ENCODE measurements at regions not wholly inside any gene's neighbourhood (a gene's known extent, or its start where the extent isn't known, plus 50 kb on each side); places are given as distances from the start of the nearest gene placed in this dataset.
A peak's percentile ranks its signal among the peaks of the same experiment; 100 is the strongest.

DNA sequence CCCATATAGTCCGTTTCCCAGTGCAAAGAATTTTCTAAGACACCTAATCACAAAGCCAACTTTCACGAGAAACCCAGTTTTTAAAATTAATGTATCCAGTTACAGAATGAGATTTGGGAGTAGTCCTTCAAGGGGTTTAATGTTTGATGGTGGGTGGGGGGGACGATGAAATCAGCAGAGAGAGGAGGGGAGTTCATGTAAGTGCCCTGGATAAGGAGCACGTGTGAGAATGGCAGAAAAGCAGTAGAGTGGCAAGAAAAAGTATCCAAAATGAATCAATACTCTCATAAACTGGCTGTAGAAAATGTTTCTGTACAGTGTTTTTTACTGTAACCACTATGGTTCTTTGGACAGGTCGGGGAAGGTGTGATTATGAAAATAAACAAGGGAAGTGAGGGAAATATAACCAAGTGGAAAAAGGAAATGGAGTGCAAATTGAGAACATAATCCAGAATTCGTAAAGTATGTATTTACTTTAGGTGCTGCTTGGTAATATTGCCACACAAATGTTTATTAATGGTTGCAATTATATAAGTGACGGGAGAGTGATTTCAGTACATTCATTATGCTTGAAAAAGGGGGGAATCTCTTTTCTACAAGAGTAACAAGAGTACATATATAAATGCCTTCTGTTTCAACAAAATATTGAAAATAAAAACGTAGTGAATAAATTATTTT, 118.7 kb upstream of the RRP15 start:
- no peak for TF ChIP-seq POLR2A (IDR thresholded peaks at IDR 0.05)
- TF ChIP-seq, protein P1, sequence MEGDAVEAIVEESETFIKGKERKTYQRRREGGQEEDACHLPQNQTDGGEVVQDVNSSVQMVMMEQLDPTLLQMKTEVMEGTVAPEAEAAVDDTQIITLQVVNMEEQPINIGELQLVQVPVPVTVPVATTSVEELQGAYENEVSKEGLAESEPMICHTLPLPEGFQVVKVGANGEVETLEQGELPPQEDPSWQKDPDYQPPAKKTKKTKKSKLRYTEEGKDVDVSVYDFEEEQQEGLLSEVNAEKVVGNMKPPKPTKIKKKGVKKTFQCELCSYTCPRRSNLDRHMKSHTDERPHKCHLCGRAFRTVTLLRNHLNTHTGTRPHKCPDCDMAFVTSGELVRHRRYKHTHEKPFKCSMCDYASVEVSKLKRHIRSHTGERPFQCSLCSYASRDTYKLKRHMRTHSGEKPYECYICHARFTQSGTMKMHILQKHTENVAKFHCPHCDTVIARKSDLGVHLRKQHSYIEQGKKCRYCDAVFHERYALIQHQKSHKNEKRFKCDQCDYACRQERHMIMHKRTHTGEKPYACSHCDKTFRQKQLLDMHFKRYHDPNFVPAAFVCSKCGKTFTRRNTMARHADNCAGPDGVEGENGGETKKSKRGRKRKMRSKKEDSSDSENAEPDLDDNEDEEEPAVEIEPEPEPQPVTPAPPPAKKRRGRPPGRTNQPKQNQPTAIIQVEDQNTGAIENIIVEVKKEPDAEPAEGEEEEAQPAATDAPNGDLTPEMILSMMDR (IDR thresholded peaks at IDR 0.05), result no peak
- ATAC-seq, result no peak

DNA sequence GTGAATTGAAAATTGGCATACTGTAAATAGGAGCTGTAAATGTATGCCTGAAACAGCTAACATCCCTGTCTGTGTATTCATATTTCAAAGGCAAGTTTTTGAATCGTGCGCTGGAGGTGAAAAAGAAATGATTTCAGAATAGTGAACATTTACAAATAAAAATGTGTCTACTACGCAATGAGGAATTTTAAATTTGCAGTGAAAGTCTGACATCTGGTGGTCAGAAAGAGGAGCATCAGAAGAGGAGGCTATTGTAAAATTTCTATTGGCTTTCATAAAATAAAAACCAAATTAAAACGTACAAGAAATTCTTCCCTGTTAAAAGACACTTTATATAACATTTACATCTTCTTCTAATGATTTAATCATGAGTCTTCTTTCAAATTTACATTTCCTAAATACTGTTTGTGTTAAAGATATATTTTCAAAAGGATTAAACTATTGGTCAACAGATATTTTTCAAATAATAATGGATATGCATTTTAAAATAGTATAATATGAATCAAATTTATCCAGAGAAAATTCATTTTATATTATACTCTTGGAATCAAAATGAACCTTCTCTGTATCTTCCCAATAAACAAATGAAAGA, 113.7 kb upstream of the RRP15 start:
- H3K4me3 ChIP-seq, result no peak overlapping the region
- TF ChIP-seq POLR2A (IDR thresholded peaks at IDR 0.05), result no peak
- TF ChIP-seq, protein P1 (IDR thresholded peaks at IDR 0.05), result peak; percentile 46 to 86 (median 83)
- no peaks in the 10 kb centered on the region for H3K4me1 ChIP-seq
- 3% methylated on average over 4 of the region's 4 CpGs for WGBS (ENCODE audit: insufficient coverage, low coverage, low lambda C conversion rate, missing lambda C conversion rate)
- peak in 3 of 4 donors; percentile 51 to 62 (median 52) for ATAC-seq
- intact Hi-C loops (cut with DNase I), result no loop called here
- H3K36me3 ChIP-seq, result no peaks in the 10 kb centered on the region
- no peak overlapping the region for H3K27ac ChIP-seq
- peaks cover 0 to 11% of the 10 kb centered on the region in 2 donors for H3K27me3 ChIP-seq
- no peaks in the 10 kb centered on the region for H3K9me3 ChIP-seq
- DNase-seq, result no peak

More for the DNA sequence above, 118.7 kb upstream of the RRP15 start:
- 12% methylated on average over 8 of the region's 8 CpGs for WGBS (ENCODE audit: insufficient coverage, low coverage, low lambda C conversion rate, missing lambda C conversion rate)
- intact Hi-C loops (cut with DNase I), result no loop called here
- H3K27me3 ChIP-seq, result peaks cover 0 to 38% of the 10 kb centered on the region in 2 donors
- no peaks in the 10 kb centered on the region for H3K36me3 ChIP-seq
- H3K27ac ChIP-seq, result no peak overlapping the region
- no peaks in the 10 kb centered on the region for H3K9me3 ChIP-seq
- DNase-seq, result no peak
- H3K4me3 ChIP-seq, result no peak overlapping the region
- peaks cover 0 to 20% (median 0%) of the 10 kb centered on the region in 4 donors for H3K4me1 ChIP-seq

DNA sequence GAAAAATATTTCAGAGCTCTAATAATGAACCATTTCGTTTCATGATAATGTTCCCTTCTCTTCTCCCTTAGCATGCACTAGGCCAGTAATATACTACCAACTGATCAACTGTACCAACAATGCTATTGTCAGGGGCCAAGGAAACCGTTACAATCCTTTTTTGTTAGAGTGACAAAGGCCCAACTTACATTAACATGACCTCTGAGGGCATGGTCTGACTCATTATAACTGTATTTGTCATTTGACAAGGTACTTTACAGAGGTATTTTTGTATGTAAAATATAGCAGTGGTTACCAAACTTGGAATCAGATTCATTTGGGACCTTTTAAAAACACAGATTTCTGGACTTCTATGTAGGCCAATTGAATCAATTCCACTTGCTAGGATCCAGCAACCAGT, 102.6 kb upstream of the RRP15 start:
- no peaks in the 10 kb centered on the region for H3K9me3 ChIP-seq
- no peaks in the 10 kb centered on the region for H3K36me3 ChIP-seq
- intact Hi-C loops (cut with DNase I), result no loop called here
- ATAC-seq (no peak), DNase-seq (no peak)
- no peak overlapping the region for H3K4me3 ChIP-seq
- peaks cover 0 to 4% of the 10 kb centered on the region in 2 donors for H3K27me3 ChIP-seq
- no peak for TF ChIP-seq POLR2A (IDR thresholded peaks at IDR 0.05)
- TF ChIP-seq, protein P1 (IDR thresholded peaks at IDR 0.05), result no peak
- 32% methylated on average over 2 of the region's 2 CpGs for WGBS (ENCODE audit: insufficient coverage, low coverage, low lambda C conversion rate, missing lambda C conversion rate)
- H3K4me1 ChIP-seq, result no peaks in the 10 kb centered on the region
- no peak overlapping the region for H3K27ac ChIP-seq

DNA sequence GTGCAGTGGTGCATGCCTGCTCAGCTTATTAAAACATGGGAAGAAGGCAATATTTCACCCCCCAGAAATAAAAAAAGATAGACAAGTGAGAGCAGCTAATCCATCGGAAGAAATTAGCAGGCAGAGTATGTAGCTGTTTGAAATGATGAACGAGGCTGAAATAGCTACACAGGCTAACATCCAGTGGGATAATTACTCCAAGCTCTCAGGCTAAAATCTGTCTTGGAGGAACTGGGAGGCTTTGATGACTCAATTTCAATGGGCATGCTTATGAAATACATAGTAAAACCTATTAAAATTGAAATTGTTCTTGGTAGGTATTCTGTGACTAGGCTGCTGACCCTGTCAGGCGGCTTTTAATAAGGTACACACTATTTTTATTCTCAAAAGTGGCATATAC, 84.1 kb upstream of the RRP15 start:
- Histone ChIP-seq H3K4me1 (no peaks in the 10 kb centered on the region), H3K4me3 (no peak overlapping the region), H3K27ac (no peak overlapping the region), H3K36me3 (no peaks in the 10 kb centered on the region), H3K27me3 (no peaks in the 10 kb centered on the region), H3K9me3 (no peaks in the 10 kb centered on the region)
- no peak for TF ChIP-seq POLR2A (IDR thresholded peaks at IDR 0.05)
- TF ChIP-seq, protein P1 (IDR thresholded peaks at IDR 0.05), result no peak
- ATAC-seq (no peak), DNase-seq (no peak)
- WGBS (ENCODE audit: insufficient coverage, low coverage, low lambda C conversion rate, missing lambda C conversion rate), result 44% methylated on average over 3 of the region's 3 CpGs
- intact Hi-C loops (cut with DNase I), result no loop called here
